Astrocyte of the spinal cord (primary cell): ENCODE measurements at regions not wholly inside any gene's neighbourhood (a gene's known extent, or its start where the extent isn't known, plus 50 kb on each side); places are given as distances from the start of the nearest gene placed in this dataset.
A peak's percentile ranks its signal among the peaks of the same experiment; 100 is the strongest.

Experiments used
- DNase-seq: peaks from one replicate; pipeline ENCODE4 v3.0.0; 2011; ENCODE audit warnings: low read depth, low spot score
- H3K4me3 ChIP-seq: 2 replicates; pipeline ENCODE4 v1.5.1; 2011; ENCODE audit warnings: low read depth, mild to moderate bottlenecking, low read length, moderate library complexity
- CTCF ChIP-seq: IDR thresholded peaks from 2 replicates; pipeline ENCODE4 v1.5.1; 2012; ENCODE audit warnings: low read depth, mild to moderate bottlenecking, low read length, inconsistent platforms
- in situ Hi-C: cut with HindIII; loops from 2 replicates; pipeline ENCODE4 v1.10.0; 2017; ENCODE audit warnings: low sequenced_read_pairs

GRCh38 chr15:36365963-36366362 lies 213.5 kb upstream of the CDIN1 start:
- no peak for DNase-seq
- TF ChIP-seq CTCF, result no peak
- in situ Hi-C loops, result no loop called here
- H3K4me3 ChIP-seq, result no peak overlapping the region

GRCh38 chr15:36370051-36370730 lies 209.2 kb upstream of the CDIN1 start:
- DNase-seq, result no peak
- H3K4me3 ChIP-seq, result no peak overlapping the region
- in situ Hi-C loops, result no loop called here
- no peak for TF ChIP-seq CTCF

GRCh38 chr15:36370731-36371112 lies 208.7 kb upstream of the CDIN1 start:
- H3K4me3 ChIP-seq, result no peak overlapping the region
- DNase-seq, result peak; percentile 82
- no peak for TF ChIP-seq CTCF
- in situ Hi-C loops, result no loop called here

GRCh38 chr15:36371509-36371908 lies 207.9 kb upstream of the CDIN1 start:
- TF ChIP-seq CTCF, result no peak
- H3K4me3 ChIP-seq, result no peak overlapping the region
- DNase-seq, result peak; percentile 21
- in situ Hi-C loops, result no loop called here

GRCh38 chr15:36372968-36373367 lies 206.5 kb upstream of the CDIN1 start:
- TF ChIP-seq CTCF, result no peak
- H3K4me3 ChIP-seq, result no peak overlapping the region
- DNase-seq, result no peak
- in situ Hi-C loops, result no loop called here

GRCh38 chr15:36373550-36373949 lies 205.9 kb upstream of the CDIN1 start:
- H3K4me3 ChIP-seq, result no peak overlapping the region
- no peak for TF ChIP-seq CTCF
- in situ Hi-C loops, result no loop called here
- peak; percentile 58 for DNase-seq
